ENCODE measurements at regions not wholly inside any gene's neighbourhood (a gene's known extent, or its start where the extent isn't known, plus 50 kb on each side); places are given as distances from the start of the nearest gene placed in this dataset.
A peak's percentile ranks its signal among the peaks of the same experiment; 100 is the strongest.
"Not testable (repeated sequence)": the region's sequence is repeated elsewhere in the genome, so short reads cannot be mapped to it uniquely, and the experiment has no call there.

DNA sequence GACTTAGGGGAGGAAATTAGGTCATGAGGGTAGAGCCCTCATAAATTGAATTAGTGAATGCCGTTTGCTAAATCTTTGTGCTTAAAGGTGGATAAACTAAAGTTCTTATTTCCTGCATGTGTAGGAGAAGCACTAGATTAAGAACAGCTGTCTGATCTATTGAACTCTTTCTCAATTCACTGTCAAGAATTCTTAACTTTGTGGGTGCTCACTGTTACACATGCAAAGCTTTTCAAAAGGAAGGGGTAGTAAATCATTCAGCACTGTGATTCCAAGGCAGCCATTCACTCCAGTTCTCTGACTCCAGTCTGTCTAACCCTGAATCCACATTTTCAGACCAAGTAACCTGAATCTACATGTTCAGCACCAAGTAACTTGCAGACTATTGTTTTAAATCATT lies 1520.1 kb downstream of the PCDH18 start:
- no peak for DNase-seq

DNA sequence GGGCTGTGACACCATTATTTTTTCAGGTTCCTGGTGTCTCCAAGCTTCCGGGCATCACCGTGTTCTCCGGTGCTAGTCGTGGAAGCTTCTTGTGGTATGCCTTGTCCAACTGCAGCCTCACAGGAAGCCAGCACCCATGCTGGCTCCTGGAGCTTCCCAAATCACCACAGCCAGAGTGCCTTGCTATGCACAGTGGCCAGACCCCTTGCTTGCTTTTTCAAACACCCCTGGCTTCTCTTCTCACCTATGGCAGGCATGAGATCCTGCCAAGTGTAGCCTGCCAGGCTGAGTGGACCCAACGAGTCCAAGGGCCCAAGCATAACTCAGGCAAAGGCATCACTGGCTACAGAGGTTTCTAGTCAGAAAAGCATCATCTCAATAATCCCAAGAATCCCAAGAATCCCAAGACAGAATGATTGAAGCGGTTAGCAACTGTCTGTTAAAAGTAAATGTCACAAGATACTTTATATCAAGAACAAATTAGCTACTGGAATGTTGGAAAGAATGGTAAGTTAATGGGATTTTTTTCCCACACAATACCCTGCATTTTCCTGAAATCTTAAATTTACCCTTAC lies 1522.9 kb downstream of the PCDH18 start:
- no peak for DNase-seq

GRCh38 chr4:136007991-136008390 lies 1524.3 kb downstream of the PCDH18 start:
- no peak for DNase-seq

GRCh38 chr4:136002316-136002715 lies 1530.0 kb downstream of the PCDH18 start:
- DNase-seq = no peak

DNA sequence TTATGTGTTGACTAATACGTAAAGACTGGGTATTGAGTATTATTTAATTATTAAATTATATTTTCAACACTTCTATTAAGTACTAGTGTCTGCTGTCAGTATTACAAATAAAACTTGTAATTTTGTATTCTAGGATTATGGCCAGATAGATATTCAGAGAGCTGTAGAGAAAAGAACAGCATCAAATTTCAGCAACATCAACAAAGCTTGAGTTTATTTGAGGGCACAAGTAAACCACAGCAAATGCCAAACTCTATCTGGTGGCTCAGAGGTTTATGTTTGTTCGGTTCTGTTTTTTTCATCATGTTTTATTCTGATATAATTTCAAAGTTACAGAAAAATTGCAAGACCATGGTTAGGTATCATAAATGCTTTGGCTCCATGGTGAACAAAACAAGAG lies 1530.5 kb downstream of the PCDH18 start:
- no peak for DNase-seq

DNA sequence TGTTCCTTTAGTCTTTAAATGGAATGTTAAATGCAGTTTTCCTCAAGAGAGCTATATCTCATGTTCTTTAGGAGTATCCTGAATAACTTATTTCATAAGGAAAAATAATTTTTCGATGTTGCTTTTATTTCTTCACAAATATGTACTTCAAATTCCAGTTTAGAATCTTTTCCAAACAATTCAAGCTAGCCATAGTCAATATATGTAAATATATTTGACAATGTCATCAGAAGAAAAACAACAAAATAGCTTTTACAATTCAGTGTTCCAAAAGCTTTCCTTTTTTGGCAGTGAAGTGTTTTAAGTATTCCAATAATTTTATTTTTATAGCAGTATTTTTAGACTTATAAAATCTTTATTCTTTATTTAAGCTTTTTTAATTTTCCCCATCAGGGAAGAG lies 1532.0 kb downstream of the PCDH18 start:
- DNase-seq = no peak

GRCh38 chr4:135994360-135994759 lies 1537.9 kb downstream of the PCDH18 start:
- DNase-seq = no peak

GRCh38 chr4:135976860-135977259 lies 1555.4 kb downstream of the PCDH18 start:
- no peak for DNase-seq

GRCh38 chr4:135966936-135967335 lies 1565.4 kb downstream of the PCDH18 start:
- DNase-seq = no peak

DNA sequence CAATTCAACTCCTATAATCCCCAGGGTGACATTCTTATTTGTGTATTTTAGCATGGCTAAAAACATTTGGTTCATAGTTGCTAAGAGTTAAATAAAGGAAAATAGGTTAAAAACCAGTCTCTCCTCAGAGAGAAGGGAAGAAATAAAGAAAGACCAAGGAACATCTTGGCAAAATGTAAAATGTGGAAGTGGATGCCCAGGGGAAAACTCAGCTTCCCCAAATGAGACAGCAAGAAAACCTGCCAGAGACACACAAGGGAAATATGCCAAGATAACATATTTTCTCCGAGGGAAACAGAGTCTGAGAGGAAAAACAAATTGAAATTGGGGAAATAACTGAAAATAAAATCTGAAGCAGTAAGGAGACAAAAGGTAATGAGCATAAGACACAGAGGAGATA lies 1569.3 kb downstream of the PCDH18 start:
- DNase-seq = no peak

DNA sequence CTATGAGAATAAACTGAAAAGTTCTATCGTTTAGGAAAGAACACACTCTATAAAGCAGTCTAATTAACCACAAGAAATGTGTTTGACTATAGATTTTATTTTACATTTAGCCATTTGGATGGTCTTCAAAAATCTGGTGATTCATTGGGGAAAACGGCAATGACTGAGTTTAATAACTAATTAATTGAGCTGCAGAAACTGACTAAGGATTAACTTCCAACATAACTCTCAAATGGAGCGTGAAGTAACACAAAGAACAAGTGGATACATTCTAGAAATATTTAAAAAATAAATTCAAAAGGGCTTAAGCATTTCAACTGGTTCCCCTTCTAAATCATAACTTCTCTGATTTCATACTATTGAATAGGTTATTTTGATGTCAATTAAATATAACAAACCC lies 1582.4 kb downstream of the PCDH18 start:
- no peak for DNase-seq

DNA sequence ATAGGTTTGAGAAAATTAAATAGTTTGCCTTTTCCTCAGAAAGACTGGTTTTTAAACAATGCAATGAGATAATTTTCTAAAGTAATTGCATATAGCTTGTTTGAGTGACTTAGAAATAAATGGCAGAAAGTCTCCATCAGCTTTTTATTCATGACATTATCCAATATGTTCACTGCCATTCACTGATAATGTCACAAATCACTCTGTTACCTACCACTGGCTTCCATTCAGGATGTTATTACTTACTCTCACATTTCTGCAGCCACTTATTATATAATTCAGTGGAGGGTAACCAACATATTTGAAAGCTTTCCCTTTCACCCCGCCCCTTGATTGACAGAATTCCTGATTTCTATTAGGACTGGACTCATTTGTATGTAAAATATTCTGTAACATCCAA lies 1583.5 kb downstream of the PCDH18 start:
- DNase-seq = no peak

DNA sequence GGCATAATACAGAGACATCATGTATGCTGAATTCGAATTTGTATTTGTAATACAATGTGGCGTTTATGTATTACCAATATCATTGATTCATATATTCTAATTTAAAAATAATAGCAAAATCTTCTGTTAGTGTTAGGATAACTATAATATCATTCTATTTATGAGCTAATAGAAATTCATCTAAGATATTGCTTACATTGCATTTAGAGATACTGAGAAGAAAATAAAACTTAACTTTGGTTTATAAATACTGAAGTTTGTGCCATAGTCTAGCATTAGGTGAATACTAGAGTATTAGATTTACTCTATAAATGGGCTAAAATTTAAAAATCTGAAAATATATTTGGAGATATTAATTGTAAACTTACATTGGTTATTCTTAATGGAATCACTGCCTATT lies 1590.6 kb downstream of the PCDH18 start:
- no peak for DNase-seq

DNA sequence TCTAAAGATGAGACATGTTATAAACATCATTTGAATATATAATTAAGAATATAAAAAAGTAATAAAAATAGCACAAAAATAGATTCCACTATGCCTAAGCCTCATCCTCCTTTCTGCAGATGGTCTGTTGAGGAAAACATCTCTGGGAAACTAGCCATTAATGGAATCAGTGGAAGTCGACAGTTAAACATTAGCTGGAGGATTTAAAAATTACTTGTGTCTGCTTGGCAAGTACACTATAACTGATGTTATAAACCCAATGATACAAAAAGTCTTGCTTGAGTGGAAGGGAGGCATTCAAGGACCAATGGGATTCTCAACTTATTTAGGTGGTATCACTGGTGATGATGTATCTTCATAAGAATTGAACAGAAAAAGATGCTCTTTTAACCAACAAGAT lies 1598.3 kb downstream of the PCDH18 start:
- DNase-seq = peak in 1 of 2 experiments; percentile 44

DNA sequence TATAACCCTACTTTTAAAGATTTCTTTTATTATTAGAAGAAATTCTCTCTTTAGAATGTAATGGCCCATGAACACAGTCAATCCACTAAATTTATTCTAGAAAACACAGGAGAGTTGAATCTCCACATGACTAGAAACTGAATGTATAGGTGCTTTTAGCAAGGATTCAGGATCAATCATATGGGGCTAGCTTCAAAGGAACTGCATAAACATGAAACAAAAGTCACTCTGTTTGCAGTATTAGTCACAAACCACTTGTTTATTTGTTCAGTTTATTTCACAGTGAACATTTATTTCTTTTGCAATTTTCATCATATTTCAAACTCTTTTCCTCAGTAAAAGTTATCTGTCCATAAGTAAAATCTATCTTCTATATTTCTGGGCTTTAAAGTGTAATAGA lies 1604.6 kb downstream of the PCDH18 start:
- no peak for DNase-seq

- no peak for DNase-seq
Measured at GRCh38 chr4:135921081-135921480, 1611.2 kb downstream of the PCDH18 start.

GRCh38 chr4:135917011-135917410 lies 1615.3 kb downstream of the PCDH18 start:
- DNase-seq = peak; percentile 27 to 63

DNA sequence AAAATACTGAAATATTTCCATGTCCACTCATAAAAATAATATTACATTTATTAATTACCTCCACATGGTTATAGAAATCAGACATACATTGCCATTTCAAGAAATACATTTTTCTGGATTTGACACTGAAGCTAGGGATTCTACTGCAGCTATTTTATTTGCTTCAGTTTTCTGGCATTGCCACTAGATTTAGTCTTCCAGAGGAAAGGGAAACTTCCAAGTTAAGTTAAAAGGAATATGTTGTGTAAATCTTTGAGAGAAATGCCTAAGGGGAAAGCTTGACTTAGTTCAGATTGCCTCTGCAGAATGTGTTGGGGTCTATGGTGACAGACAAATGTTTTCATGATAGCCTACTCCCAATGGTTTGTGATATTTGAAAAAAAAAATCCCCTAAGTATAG lies 1631.3 kb downstream of the PCDH18 start:
- DNase-seq = no peak

DNA sequence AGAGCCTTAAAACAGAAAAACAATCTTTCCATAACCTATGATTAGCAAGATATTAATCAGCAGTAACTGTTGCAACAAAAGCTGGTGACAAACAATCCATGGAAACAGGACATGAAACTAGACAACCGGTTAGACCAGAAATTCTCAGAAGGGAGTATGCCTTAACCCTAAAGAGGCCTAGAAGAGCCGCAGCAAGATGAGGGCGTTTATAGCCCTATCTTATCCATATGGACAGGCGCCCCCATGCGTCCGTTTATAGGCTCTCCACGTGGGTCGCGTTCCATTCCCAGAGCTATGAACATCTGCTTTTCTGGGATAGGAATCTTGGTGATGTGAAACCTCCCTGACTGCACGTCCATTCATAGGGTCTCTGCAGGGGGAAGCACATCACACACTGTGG lies 1662.7 kb upstream of the PABPC4L start:
- DNase-seq = not testable (repeated sequence)

GRCh38 chr4:135840781-135841180 lies 1639.2 kb upstream of the PABPC4L start:
- DNase-seq = no peak

- DNase-seq = no peak
Measured at GRCh38 chr4:135839712-135840111, 1638.1 kb upstream of the PABPC4L start.

DNA sequence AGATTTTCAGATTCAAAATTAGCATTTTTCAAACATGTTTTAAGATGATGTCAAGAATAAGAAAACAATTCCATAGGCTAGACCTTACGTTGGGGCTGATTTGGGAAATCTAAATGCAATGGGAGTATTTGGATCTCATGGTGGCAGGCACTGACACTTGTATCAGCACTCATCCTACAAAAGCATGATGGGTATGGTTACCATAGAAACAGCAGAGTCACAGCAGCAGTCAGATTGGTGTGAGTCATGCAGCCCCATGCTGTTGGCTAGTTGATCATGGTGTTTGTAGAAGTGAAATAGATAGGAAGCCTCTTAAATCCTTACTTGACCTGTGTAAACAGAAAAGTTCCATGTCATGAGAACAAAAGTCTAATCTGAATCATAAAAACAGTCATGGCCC lies 1637.3 kb upstream of the PABPC4L start:
- peak in 1 of 2 experiments; percentile 62 for DNase-seq

DNA sequence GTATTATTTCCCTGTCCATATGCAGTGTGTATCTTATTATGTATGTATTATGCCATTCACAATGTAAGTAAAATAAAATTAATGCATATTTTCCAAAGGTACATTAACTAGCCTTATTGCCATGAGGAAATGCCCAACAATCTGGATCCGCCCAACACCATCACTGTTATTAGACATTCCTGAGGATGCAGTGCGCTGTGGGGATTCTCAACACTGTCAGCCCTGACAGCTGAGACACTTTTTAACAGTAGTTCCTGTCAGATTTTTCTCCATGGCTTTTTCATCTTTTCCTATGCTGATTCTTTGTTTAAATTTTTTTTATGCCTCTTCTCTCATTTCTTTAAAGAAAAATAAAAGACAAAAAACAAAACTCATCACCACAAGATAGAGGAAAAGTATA lies 1632.9 kb upstream of the PABPC4L start:
- DNase-seq = no peak

DNA sequence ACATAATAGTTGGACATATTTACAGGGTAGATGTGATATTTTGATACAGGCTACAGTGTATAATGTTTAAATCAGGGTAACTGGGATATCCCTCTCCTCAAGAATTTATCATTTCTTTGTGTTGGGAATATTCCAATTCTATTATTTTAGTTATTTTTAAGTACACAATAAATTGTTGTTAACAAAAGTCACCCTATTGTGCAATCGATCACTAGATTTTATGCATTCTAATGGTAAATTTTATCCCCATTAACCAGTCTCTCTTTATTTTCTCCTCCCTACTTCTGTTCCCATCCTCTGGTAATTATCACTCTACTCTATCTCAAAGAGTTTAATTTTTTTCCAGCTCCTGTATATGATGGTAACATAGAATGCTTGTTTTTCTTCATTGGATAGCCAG lies 1631.9 kb upstream of the PABPC4L start:
- no peak for DNase-seq

DNA sequence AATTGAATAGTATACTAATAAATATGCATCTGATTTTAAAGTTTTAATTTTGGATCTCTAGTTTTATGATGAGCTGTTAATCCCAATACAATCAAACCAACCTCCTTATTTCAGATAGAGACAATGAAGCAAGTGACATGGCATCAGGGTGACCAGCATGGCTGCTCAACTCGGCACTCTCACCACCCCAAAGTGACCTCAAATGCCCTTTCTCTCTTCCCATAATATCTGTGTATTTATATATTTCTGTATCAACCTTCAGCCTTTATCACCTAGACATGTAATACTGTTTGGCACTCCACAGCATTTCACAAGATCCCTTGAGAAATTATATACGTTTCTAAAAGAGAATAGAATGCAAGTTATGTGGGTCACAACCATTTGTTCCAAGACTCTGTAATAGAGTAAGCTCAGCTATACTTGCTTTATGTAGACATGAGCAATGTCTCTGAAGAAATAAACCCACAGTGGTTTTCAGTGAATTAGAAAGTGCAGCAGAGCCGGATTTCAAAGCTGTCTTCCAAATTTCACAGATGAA lies 1623.2 kb upstream of the PABPC4L start:
- DNase-seq = no peak

- no peak for DNase-seq
Measured at GRCh38 chr4:135804785-135805184, 1603.2 kb upstream of the PABPC4L start.
